G401 (cell line): ENCODE measurements at regions not wholly inside any gene's neighbourhood (a gene's known extent, or its start where the extent isn't known, plus 50 kb on each side); places are given as distances from the start of the nearest gene placed in this dataset.
"Not testable (repeated sequence)": the region's sequence is repeated elsewhere in the genome, so short reads cannot be mapped to it uniquely, and the experiment has no call there.

ENCODE experiments used
- DNase-seq: peaks from one replicate; pipeline ENCODE4 v3.0.0-alpha.2; 2015; ENCODE audit warnings: low spot score
- in situ Hi-C: cut with HindIII; loops from 2 replicates; pipeline ENCODE4 v1.10.0; 2016; ENCODE audit warnings: low sequenced_read_pairs, mixed read lengths

DNA sequence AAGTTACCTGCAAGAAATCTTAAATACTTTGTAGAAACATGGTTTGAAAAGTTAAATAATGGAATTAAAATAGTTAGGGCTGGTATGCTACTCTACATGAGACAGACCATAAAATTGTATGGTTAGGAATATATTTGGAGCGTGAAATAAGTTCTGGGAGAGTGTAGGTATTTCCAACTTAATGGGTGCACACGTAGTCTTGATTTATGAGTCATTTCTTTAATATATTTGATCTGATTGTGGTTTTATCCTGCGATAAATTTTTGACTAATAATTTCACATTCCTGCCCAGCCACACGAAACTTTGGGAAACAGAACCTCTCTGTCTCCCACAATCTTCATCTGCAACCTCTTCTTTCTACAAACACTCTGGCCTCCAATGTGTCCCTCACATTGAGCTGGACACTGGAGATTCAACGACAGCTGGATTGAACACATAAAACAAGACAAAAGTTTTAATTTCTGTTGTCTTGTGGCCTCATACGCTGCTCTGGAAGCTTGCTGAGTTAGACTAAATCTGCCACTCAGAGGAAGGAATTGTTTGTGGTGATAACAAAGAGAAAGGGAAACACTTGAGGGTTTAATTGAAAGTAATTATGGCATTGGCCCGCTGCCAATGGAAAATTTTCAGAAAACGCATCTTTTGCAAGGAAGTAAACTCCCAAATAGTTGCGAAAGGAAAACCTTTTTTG is 201.8 kb upstream of the ZNF608 start:
- no peak for DNase-seq
- in situ Hi-C loops: no loop called here

DNA sequence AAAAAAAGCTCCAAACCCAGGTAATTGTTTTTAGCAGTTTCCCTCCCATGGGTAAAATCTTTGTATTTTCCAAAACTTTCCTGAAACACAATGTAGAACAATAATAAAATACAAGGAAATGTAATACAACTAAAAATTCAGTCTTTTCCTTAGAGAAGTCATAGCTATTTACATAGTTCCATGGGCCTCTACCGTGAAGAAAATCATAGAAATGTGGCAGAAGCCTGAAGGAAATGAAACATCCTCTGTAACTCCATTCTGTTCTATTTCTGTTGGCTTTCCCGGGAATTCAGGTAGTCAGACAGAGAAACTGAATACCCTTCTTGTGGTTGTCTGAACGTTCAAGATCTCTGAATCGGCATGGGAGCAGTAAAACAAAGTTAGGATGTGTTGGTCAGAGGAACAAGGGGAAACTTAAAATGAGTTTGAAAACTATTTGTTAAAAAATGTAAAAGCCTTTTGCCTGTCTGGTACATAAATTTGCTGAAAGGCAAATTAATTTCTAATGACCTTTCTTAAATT is 202.4 kb upstream of the ZNF608 start:
- in situ Hi-C loops: no loop called here
- DNase-seq: no peak

DNA sequence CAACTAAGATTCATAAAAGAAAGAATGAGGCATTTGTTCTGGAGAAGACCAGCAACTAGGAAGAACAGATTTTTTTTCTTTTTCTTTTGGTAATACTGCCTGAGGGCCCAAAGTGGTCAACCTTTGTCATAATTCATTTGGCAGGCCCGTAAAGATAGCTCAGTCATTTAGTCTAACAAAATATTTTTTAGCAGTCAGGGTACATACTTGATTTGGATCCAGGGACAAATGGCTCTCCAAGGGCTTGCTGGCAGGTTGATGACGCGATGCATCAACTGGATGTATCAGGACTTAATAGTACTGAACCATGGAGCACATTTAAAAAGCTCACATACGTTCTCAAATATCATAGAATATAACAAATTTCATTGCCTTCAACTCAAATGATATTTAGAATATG is 203.4 kb upstream of the ZNF608 start:
- in situ Hi-C loops: no loop called here
- no peak for DNase-seq

DNA sequence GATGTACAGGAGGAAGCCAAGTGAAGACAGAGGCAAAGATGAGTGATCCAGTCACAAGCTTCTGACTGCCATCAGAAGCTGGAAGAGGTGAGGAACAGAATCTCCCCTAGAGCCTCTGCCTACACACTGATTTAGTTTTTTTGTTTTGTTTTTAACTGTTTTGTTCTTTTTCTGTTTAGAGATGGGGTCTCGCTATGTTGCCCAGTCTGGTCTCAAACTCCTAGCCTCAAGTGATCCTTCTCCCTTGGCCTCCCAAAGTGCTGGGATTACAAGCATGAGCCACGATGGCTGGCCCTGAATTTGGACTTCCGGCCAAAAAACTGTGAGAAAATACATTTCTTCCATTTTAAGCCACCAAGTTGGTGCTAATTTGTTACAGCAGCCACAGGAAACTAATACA is 204.7 kb upstream of the ZNF608 start:
- no peak for DNase-seq
- in situ Hi-C loops: no loop called here

DNA sequence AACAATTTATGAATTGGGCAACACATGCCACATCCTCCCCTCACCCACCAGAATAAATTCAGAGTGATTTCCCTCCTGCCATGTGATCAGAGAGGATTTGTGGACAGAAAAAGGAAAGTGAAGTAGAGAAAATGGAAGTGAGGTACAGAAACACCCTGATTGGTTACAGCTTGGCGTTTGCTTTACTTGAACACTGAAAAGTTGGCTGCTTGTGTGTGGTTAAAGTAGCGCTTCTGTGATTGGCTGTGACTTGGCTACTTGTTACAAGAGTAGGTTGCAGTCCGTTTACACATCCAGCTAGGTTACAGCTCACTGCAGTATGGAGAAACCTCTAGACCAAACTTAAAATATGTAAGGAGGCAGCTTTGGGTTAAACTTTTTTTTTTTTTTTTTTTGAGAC is 205.2 kb upstream of the ZNF608 start:
- in situ Hi-C loops: no loop called here
- no peak for DNase-seq

DNA sequence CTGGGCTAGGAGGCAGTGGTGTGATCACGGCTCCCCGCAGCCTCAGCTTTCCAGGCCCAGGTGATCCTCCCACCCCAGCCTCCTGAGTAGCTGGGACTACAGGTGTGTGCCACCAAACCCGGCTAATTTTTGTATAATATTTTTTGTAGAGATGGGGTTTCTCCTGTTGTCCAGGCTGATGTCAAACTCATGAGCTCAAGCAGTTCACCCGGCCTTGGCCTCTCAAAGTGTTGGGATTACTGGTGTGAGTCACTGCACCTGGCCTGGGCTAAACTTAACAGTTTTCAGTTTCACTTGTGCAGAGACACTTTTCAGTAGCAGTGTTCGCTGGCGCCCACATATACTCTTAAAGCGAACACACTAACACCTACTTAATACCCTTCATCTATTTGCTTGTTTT is 205.6 kb upstream of the ZNF608 start:
- in situ Hi-C loops: no loop called here
- DNase-seq: no peak

DNA sequence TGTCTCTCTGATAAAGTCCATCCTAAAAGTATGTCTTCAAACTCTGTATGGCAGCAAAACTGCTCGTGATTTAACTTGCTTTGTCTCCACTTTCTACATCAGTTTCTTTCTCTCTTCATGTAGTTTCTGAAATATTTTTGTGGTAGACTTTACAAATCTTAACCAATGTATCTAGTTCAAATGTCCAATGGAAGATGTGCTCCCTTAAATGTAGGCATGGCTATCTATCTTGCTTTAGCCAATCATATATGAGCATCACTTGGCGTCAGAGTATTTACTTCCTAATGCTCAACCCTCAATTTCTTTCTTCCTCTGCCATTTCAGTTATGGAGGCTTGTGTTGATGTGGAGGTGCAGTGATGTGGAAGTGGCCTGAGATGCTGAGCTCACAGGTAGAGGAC is 206.1 kb upstream of the ZNF608 start:
- in situ Hi-C loops: no loop called here
- no peak for DNase-seq

DNA sequence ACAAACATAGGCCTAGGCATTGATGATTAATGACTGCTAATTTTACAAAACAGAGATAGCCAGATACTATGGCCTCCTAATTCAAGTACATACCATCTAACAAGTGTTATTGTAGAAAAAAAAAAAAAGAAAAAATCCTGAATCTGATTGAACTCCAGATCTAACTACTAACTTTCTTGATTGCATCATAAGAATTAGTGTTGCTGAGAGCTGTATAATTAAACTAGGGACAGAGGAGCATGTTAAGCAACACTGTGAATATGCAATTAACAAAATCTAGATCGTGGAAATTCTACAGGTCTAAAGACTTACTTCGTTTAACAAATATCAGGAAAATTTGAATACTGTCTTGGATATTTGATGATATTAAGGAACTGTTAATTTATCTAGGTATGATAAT is 208.3 kb upstream of the ZNF608 start:
- in situ Hi-C loops: no loop called here
- DNase-seq: no peak

DNA sequence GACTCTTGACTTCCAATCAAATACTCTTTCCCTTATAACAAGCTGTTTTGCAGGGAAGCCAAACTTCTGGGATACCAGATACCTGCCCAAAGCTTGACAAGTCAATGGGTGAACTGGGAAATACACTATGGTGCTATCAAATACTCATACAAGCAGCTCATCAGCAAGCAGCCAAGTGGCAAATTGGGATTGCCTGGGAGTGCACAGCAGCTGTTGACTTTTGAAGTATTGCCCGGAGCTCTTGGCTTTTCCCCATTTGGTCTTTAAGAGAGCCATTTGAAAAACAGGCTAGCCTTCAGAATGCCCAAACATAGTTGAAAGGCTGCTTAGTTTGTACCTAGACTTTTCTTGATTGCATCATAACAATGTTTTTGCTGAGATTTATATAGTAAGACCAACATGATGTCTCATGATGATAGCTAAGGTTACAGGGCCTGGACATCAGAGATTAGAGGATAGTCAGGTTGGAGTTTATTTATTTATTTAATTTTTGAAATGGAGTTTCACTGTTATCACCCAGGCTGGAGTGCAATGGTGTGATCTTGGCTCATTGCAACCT is 210.1 kb upstream of the ZNF608 start:
- in situ Hi-C loops: no loop called here

DNA sequence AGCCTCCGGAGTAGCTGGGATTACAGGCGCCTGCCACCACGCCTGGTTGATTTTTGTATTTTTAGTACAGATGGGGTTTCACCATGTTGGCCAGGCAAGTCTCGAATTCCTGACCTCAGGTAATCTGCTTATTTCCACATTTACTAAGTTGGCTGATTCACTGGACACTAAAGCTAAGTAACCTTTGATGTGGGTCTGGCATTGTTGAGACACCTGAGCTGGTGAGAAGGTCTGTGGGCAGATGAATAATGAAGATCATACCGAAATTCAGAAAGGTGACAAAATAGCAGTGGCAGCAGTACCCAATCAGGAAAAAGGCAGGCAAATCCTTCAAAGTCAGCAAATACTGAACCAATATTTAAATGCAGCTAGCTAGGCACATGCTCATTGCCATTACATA is 210.6 kb upstream of the ZNF608 start:
- DNase-seq: no peak
- in situ Hi-C loops: no loop called here

More for the DNA sequence above, 210.1 kb upstream of the ZNF608 start:
- DNase-seq: peak; percentile 79

DNA sequence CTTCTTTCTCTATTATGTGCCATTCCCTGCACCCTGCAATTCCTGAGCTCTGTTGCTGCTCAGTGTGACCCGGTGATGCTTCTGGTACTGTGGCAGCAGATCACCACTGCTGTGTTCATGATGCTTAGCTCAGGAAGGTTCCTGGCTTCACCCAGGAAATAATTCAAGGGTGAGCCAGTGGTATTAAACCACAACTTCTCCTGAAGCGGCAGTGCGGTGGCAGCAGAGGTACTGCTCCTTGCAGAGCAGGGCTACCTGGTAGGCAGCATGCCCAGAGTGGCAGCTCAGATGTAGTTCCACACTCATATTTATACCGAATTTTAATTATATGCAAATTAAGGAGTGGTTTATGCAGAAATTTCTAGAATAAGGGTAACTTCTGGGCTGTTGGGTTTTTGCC is 213.8 kb upstream of the ZNF608 start:
- no peak for DNase-seq
- in situ Hi-C loops: no loop called here

DNA sequence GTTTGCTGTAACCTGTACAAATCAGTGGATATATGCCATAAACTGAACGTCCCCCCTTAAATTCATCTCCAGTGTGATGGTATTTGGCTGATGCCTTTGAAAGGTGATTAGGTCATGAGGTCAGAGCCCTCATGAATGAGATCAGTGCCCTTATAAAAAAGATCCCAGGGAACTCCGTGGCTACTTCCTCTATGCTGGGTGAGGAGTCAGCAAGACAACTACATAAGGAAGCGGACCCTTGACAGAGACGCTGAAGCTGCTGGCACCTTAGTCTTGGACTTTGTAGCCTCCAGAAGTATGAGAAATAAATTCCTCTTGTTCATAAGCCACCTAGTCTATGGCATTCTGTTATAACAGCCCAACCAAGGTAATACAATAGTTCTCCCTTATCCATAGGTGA is 215.1 kb upstream of the ZNF608 start:
- in situ Hi-C loops: no loop called here
- no peak for DNase-seq

DNA sequence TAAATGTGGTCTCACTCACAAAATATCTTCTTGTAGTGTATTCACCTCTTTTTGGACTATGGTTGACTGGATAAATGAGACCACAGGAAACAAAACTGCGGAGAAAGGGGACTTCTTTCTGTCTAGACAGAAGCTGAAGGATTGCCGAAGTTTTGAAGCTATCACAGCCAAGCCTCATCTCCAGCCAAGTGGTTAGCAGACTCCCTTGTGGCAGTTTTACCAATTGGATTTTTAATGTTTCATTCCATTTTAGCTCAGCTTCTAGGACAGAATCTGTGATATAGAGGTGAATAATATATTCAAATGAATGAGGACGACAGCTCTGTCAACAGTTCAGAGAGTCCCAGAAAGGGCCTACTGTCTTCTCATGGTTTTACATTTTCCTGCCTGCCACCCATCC is 215.7 kb upstream of the ZNF608 start:
- no peak for DNase-seq
- in situ Hi-C loops: no loop called here

DNA sequence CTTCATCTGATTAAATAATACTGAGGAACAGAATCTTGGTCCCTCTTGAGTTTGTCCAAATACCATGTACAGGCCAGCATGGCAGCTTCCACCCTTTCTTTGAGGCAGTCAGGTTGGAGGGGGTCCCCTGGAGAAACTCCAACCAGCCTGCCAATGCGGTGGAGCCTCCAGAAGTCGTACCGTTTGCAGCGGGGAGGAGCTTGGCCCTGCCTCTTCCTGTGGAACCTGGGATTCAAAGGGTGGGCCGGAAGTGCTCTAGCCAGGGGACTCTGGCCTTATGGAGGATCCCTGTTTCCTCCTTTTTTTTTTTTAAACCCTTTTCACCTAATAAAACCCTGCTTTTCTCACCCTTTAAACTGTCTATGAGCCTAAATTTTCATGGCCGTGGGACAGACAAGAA is 216.3 kb upstream of the ZNF608 start:
- in situ Hi-C loops: no loop called here
- DNase-seq: no peak

DNA sequence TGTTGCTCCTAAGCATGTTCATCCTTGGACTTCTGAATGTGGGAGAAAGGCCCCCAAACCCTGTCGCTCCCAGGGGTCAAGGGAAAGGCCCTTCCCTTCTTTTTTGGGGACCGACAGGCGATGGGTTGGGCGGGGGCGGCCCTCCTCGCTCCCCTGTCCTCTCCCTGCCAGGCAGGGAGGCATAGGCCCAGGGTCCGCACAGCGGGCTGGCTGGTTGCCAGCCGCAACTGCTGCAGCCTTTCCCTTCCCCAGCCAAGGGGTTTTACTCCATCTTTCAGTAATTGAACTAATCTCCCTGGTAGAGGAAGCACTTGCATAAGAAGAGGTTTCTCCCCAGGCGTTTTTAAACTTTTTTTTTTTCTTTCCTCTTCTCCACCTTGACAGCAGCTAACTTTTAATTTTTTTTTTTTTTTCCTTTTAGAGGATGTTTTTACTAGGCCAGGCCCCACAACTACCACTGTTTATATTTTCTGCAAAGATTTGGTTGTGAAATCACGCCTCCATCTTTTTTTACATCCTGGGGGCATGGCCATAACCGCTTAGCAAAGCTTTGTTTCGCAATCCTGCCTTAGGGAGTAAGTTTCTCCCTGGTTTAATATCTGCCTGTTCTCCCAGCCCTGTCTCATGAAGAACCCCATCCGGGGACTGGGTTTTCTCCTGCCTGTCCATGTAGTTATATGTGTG is 216.9 kb upstream of the ZNF608 start:
- in situ Hi-C loops: no loop called here
- no peak for DNase-seq

DNA sequence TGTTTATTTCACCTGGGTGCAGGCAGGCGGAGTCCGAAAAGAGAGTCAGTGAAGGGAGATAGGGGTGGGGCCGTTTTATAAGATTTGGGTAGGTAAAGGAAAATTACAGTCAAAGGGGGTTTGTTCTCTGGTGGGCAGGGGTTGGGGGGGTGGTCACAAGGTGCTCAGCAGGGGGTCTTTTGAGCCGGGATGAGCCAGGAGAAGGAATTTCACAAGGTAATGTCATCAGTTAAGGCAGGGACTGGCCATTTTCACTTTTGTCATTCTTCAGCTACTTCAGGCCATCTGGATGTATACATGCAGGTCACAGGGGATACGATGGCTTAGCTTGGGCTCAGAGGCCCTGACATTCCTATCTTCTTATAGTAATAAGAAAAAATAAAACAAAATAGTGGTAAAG is 220.3 kb upstream of the ZNF608 start:
- DNase-seq, in situ Hi-C loops: not testable (repeated sequence)

DNA sequence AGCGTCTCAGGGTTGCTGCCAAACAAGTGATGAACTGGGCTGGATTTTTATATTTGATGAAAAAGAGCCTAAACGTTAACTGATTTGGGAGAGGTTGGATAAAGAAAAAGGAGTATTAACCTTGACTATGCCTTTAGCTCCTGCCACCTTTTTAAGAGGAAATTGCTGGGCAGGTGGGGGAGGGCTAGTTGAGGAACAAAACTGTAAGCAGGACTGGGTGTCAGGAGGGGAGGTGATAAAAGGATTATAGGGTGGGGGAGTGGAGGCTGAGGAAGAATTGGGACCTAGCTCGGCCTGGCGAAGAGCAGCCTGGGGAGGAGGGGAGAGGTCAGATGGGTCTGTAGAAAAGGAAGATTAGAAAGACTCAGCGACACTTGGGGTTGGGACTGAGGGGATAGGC is 223.9 kb upstream of the ZNF608 start:
- in situ Hi-C loops: not testable (repeated sequence)

DNA sequence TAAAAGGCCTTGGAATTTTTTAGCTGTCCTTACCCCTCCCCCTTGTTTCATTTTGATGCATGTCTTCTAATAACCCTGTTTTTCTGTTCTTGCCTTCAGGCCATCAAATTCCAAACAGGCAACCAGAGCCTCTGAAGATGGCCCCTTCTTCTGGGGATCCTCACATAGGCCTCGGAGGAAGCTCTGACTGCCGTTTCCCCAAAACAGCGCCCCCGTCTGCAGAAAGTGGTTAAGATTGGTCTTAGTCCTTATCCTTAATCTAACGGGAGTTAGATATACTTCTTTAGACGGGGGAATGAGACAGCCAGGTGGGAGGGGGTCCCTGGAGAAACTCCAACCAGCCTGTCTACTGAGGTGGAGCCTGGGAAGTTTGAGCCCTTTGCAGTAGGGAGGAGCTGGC is 226.3 kb upstream of the ZNF608 start:
- no peak for DNase-seq
- in situ Hi-C loops: no loop called here

More for the DNA sequence above, 223.9 kb upstream of the ZNF608 start:
- not testable (repeated sequence) for DNase-seq

DNA sequence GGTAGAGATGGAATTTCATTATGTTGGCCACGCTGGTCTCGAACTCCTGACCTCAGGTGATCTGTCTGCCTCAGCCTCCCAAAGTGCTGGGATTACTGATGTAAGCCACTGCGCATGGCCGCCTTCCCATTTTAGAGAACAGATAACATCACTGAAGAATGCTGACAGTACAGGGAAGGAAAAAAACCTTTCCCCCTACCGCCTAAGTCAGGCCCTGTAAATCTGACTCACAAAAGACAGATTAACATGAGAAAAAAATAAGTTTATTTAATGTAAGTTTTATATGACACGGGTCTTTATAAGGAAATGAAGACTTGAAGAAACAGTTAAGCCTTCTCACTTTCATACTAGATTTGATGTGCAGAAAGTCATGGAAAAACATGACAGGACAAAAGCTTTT is 227.2 kb upstream of the ZNF608 start:
- no peak for DNase-seq
- in situ Hi-C loops: no loop called here

DNA sequence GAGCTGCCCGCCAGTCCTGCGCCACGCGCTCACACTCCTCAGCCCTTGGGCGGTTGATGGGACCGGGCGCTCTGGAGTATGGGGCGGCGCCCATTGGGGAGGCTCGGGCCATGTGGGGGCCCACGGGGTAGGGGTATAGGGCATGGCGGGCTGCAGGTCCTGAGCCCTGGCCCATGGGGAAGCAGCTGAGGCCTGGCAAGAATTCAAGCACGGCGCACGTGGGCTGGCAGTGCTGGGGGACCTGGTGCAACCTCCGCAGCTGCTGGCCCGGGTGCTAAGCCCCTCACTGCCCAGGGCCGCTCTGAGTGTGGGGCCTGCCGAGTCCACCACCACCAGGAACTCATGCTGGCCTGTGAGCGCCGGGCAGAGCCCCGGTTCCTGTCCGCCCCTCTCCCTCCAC is 229.6 kb upstream of the ZNF608 start:
- no peak for DNase-seq
- in situ Hi-C loops: no loop called here

DNA sequence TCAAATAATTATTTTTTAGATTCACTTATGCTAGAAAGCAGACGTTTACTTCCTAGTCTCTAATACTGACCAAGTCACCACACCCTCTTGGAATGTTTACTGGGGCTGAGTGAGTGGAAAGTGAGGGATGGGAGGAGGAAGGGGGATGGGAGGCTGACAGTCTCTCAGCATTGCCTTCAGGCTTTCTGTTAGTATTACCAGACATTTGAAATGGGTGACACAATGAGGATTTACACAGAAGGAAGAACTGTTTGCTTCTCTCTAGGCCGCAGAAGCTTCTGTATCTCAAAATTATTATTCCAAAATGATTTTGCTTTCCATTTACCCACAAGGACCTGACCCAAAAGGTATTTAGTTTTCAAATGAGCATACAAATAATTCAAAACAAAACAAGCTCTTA is 232.8 kb upstream of the ZNF608 start:
- DNase-seq: no peak
- in situ Hi-C loops: no loop called here
